ENCODE measurements at regions not wholly inside any gene's neighbourhood (a gene's known extent, or its start where the extent isn't known, plus 50 kb on each side); places are given as distances from the start of the nearest gene placed in this dataset.

DNA sequence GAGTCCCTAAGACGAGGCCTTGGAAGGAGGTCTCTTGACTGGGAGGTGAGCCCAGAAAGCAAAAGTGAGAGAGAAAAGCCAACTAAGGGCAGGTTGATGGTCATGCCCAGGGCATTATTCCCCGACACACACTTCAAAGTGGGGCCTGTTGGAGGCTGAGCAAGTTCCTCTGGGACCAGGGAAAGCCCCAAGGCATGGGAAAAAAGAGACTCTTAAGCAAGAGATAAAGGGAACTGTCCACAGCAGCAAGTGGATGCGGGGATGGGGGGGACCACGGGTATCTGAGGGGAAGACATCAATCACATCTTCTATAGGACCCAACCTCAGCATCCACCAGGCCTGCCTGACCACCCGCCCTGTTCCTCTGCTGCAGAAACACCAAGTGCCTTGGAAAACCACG, 119.9 kb upstream of the MAFB start:
- TF ChIP-seq, protein P1, sequence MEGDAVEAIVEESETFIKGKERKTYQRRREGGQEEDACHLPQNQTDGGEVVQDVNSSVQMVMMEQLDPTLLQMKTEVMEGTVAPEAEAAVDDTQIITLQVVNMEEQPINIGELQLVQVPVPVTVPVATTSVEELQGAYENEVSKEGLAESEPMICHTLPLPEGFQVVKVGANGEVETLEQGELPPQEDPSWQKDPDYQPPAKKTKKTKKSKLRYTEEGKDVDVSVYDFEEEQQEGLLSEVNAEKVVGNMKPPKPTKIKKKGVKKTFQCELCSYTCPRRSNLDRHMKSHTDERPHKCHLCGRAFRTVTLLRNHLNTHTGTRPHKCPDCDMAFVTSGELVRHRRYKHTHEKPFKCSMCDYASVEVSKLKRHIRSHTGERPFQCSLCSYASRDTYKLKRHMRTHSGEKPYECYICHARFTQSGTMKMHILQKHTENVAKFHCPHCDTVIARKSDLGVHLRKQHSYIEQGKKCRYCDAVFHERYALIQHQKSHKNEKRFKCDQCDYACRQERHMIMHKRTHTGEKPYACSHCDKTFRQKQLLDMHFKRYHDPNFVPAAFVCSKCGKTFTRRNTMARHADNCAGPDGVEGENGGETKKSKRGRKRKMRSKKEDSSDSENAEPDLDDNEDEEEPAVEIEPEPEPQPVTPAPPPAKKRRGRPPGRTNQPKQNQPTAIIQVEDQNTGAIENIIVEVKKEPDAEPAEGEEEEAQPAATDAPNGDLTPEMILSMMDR (conservative IDR thresholded peaks at IDR 0.05), result no peak
- H3K27ac ChIP-seq, result no peak overlapping the region

DNA sequence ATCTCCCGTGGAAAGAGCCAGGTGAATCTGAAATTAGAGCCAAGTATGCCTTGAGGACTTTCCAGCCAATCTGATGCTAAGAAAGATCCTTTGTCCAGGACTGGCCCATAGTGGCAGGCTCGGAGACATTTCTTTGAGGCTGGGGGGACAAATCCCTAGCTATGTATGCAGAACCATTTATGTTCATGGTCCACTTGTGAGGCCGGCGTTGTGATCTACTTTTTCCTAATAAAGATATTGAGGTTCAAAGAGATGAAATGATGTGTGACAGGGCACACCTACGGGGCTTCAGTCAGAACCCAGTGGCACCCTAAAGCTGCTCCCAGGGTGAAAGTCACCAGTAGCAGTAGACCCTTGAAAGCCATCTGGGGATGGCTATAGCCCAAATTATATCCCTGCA, 120.3 kb upstream of the MAFB start:
- H3K27ac ChIP-seq, result no peak overlapping the region
- TF ChIP-seq, protein P1 (conservative IDR thresholded peaks at IDR 0.05), result no peak

DNA sequence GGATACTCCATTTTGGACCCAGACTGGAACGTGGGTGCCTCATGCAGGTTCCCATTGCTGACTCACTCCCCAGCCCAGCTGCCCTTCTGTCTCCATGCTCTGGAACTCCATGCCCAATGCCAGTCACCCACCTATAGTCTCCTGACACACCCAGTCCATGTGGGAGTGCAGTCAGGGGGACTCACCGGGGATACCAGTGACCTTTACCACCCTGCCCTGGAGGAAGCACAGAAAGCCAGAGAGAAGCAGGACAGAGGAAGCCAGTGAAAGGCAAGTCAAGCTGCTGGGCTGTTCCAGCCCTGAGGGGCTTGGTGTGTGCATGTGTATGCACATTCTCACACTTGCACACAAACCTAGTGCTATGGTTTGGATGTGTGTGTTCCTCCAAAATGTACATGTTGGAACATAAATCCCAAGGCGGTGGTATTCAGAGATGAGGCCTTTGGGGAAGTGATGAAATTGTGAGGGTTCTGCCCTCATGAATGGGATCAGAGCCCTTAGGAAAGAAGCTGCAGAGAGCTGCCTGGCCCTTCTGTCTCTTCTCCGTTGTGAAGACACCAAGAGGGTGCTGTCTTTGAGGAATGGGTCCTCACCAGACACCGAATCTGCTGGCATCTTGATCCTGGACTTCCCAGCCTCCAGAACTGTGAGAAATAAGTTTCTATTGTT, 121.4 kb upstream of the MAFB start:
- H3K27ac ChIP-seq, result no peak overlapping the region
- TF ChIP-seq, protein P1 (conservative IDR thresholded peaks at IDR 0.05), result no peak

- TF ChIP-seq, protein P1 (conservative IDR thresholded peaks at IDR 0.05), result no peak
- no peak overlapping the region for H3K27ac ChIP-seq
Measured at GRCh38 chr20:40811004-40811403, 122.0 kb upstream of the MAFB start.

DNA sequence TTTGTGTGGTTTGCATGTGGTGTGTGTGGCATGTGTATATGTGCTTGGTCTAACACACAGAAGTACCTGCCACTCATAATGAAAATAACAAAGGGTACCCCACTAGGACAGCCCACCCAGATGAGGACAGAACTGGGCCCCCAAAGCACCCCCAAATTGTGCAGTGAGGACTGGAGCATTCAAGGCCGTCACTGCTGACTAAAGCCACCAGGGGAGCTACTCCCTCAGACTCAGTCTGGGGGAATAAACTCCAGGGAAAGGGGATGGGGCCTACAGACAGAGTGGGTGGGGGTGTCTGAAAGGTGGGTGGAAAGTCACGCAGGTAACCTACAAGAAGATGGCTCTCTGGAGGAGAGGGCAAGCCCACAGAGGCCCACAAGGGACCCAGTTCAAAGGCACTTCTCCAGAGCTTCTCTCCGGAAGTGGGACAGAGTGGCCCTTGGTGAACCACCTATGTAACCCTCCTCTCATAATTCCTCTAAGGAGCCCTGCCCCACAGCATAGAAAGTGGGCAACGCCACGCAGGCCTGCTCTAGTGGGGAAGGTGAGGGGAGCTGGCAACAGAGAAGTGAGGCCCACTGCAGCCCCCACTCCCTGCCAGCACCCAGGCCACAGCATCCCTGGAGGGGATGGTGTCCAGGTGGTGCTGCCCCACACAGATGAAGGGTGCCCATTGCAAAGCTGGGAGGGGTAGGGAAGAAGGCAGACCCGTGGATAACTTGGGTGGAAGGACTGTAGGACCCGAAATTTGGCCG, 122.8 kb upstream of the MAFB start:
- TF ChIP-seq, protein P1 (conservative IDR thresholded peaks at IDR 0.05), result no peak; the same call in 1 of the 2 replicates
- H3K27ac ChIP-seq, result no peak overlapping the region

- TF ChIP-seq, protein P1 (conservative IDR thresholded peaks at IDR 0.05), result no peak
- H3K27ac ChIP-seq, result no peak overlapping the region
Measured at GRCh38 chr20:40812415-40812925, 123.4 kb upstream of the MAFB start.

DNA sequence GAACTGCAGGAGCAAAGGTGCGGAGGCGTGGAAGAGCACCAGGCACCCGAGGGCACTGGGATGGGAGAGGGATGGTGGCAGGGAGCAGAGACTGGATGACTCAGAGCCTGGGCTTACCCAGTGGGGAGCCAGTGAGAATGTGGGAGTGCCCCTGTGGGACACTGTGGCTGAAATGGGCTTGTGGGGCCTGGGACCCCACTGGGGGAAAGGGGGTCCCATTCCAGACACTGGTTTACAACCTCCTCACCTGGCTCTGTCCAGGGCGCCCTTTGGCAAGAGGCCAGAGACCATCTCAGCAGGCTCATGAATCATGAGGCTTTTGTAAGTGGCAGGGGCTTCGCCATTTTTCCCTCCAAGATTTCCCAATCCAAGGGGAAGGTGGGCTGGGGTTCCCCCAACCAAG, 124.0 kb upstream of the MAFB start:
- no peak overlapping the region for H3K27ac ChIP-seq
- TF ChIP-seq, protein P1 (conservative IDR thresholded peaks at IDR 0.05), result no peak

All from VCaP (cell line).